ENCODE measurements at regions not wholly inside any gene's neighbourhood (a gene's known extent, or its start where the extent isn't known, plus 50 kb on each side); places are given as distances from the start of the nearest gene placed in this dataset.
"Not testable (repeated sequence)": the region's sequence is repeated elsewhere in the genome, so short reads cannot be mapped to it uniquely, and the experiment has no call there.

DNA sequence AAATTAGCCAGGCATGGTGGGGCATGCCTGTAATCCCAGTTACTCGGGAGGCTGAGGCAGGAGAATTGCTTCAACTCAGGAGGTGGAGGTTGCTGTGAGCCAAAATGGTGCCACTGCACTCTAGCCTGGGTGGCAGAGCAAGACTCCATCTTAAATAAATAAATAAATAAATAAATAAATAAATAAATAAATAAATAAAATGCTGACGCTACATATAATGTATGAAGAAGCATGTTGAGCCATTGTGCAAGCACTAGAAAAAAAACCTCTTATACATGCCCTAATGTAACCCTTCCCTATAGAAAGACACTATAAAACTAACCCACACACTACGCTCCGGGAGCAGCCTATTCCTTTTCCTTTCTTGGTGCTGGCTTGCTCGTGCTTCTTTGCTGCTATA, 262.3 kb upstream of the POU1F1 start:
- H3K14ac ChIP-seq (ENCODE audit: low read length); H3K23ac ChIP-seq (ENCODE audit: low read depth, low read length, poor library complexity); H2BK15ac ChIP-seq (ENCODE audit: low read length); H2AK5ac ChIP-seq (ENCODE audit: low read depth, low read length); H4K8ac ChIP-seq (ENCODE audit: low read depth, low read length); H3K36me3 ChIP-seq (replicated peaks in 1 of 2; ENCODE audit: control insufficient read depth in 2 of 2, insufficient read depth in 2 of 2, low read length in 2 of 2); H3K18ac ChIP-seq (ENCODE audit: low read length); H2BK120ac ChIP-seq (ENCODE audit: low read depth, low read length); H2AFZ ChIP-seq (ENCODE audit: low read length); H4K91ac ChIP-seq (ENCODE audit: low read depth, low read length, poor library complexity); H3K27ac ChIP-seq (replicated peaks; ENCODE audit: low read length); H2BK5ac ChIP-seq (ENCODE audit: low read length); H3K27me3 ChIP-seq (ENCODE audit: control insufficient read depth in 3 of 3, insufficient read depth in 3 of 3, low read depth in 1 of 3, low read length in 3 of 3); H3K4me1 ChIP-seq (ENCODE audit: control insufficient read depth in 2 of 2, insufficient read depth in 1 of 2, low read depth in 1 of 2, low read length in 2 of 2); H3K4me3 ChIP-seq (ENCODE audit: low read length in 2 of 2); H2BK12ac ChIP-seq (ENCODE audit: low read length); H3K4ac ChIP-seq (ENCODE audit: low read length); H3K4me2 ChIP-seq (ENCODE audit: insufficient read depth, low read length, poor library complexity, severe bottlenecking); H3K9ac ChIP-seq (ENCODE audit: low read depth, low read length, poor library complexity); H3K79me1 ChIP-seq (ENCODE audit: low read depth, low read length); DNase-seq (ENCODE audit: low spot score); H3K9me3 ChIP-seq (replicated peaks in 1 of 2; ENCODE audit: control insufficient read depth in 2 of 2, insufficient read depth in 1 of 2, low read depth in 1 of 2, low read length in 2 of 2): not testable (repeated sequence)
- WGBS, 2 donors (ENCODE audit: extremely low coverage in 2 of 2, insufficient read length in 2 of 2, insufficient replicate concordance in 1 of 2): no CpG with 5 or more reads among the region's 5 CpGs

DNA sequence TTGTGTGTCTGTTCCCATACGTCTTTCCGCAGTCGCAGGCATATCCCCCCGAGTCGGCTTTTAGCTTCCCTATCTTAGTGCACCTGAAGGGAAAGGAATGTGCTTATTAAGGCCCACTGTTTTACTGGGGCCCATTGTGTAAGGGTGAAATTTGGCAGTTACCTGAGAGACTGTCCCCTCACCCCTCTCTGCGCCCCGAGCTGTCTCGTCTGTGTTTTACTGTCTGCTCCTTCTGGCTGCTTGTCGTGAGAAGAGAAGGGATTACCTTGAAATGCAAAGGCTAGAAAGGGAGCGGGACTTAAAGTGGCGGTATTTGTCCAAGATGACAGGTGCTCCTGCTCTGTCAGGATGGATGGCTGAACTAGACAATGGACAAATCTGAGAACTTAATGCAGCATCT, 233.0 kb upstream of the POU1F1 start:
- no peak overlapping the region for H3K14ac ChIP-seq (ENCODE audit: low read length)
- H2AFZ ChIP-seq (ENCODE audit: low read length): no peak overlapping the region
- no peaks in the 10 kb centered on the region for H3K9me3 ChIP-seq (replicated peaks in 1 of 2; ENCODE audit: control insufficient read depth in 2 of 2, insufficient read depth in 1 of 2, low read depth in 1 of 2, low read length in 2 of 2)
- no peak overlapping the region for H3K23ac ChIP-seq (ENCODE audit: low read depth, low read length, poor library complexity)
- no peaks in the 10 kb centered on the region for H3K27me3 ChIP-seq (ENCODE audit: control insufficient read depth in 3 of 3, insufficient read depth in 3 of 3, low read depth in 1 of 3, low read length in 3 of 3)
- no peak overlapping the region for H2BK5ac ChIP-seq (ENCODE audit: low read length)
- H3K79me1 ChIP-seq (ENCODE audit: low read depth, low read length): no peaks in the 10 kb centered on the region
- no peak overlapping the region for H2BK120ac ChIP-seq (ENCODE audit: low read depth, low read length)
- no peak overlapping the region for H2BK12ac ChIP-seq (ENCODE audit: low read length)
- no peak overlapping the region for H3K4ac ChIP-seq (ENCODE audit: low read length)
- H3K4me1 ChIP-seq (ENCODE audit: control insufficient read depth in 2 of 2, insufficient read depth in 1 of 2, low read depth in 1 of 2, low read length in 2 of 2): peaks cover 0 to 2% of the 10 kb centered on the region in 2 donors
- no peak overlapping the region for H3K27ac ChIP-seq (replicated peaks; ENCODE audit: low read length)
- no peak overlapping the region for H3K4me2 ChIP-seq (ENCODE audit: insufficient read depth, low read length, poor library complexity, severe bottlenecking)
- H4K91ac ChIP-seq (ENCODE audit: low read depth, low read length, poor library complexity): no peak overlapping the region
- no peak overlapping the region for H2AK5ac ChIP-seq (ENCODE audit: low read depth, low read length)
- no peak overlapping the region for H3K4me3 ChIP-seq (ENCODE audit: low read length in 2 of 2)
- H2BK15ac ChIP-seq (ENCODE audit: low read length): no peak overlapping the region
- no peak overlapping the region for H3K18ac ChIP-seq (ENCODE audit: low read length)
- H4K8ac ChIP-seq (ENCODE audit: low read depth, low read length): no peak overlapping the region
- no peaks in the 10 kb centered on the region for H3K36me3 ChIP-seq (replicated peaks in 1 of 2; ENCODE audit: control insufficient read depth in 2 of 2, insufficient read depth in 2 of 2, low read length in 2 of 2)
- no CpG with 5 or more reads among the region's 11 CpGs for WGBS, 2 donors (ENCODE audit: extremely low coverage in 2 of 2, insufficient read length in 2 of 2, insufficient replicate concordance in 1 of 2)
- H3K9ac ChIP-seq (ENCODE audit: low read depth, low read length, poor library complexity): no peak overlapping the region
- DNase-seq (ENCODE audit: low spot score): no peak

DNA sequence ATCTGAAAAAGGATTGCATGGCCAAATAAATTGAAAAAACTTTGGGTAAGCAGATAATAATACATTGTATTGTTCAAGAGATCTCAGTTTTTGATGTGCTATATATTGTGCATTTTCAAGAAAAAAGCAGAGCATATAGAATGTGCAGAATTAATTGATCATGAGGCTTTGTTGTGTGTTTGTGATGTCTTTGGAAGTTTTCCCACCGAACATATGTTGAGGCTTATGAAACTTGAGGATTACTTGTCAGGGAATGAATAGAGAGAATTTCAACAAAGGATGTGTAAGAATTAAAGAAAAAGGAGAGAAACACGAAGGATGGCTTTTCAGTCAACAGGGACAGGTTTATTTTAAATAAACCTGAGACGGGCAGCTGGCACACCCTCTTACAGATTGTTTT, 232.5 kb upstream of the POU1F1 start:
- no peak overlapping the region for H3K14ac ChIP-seq (ENCODE audit: low read length)
- no peak overlapping the region for H2BK15ac ChIP-seq (ENCODE audit: low read length)
- no CpG with 5 or more reads among the region's 3 CpGs for WGBS, 2 donors (ENCODE audit: extremely low coverage in 2 of 2, insufficient read length in 2 of 2, insufficient replicate concordance in 1 of 2)
- no peak overlapping the region for H3K18ac ChIP-seq (ENCODE audit: low read length)
- no peak overlapping the region for H4K91ac ChIP-seq (ENCODE audit: low read depth, low read length, poor library complexity)
- peaks cover 0 to 2% of the 10 kb centered on the region in 2 donors for H3K4me1 ChIP-seq (ENCODE audit: control insufficient read depth in 2 of 2, insufficient read depth in 1 of 2, low read depth in 1 of 2, low read length in 2 of 2)
- H3K27ac ChIP-seq (replicated peaks; ENCODE audit: low read length): no peak overlapping the region
- H3K4ac ChIP-seq (ENCODE audit: low read length): no peak overlapping the region
- no peak for DNase-seq (ENCODE audit: low spot score)
- no peaks in the 10 kb centered on the region for H3K36me3 ChIP-seq (replicated peaks in 1 of 2; ENCODE audit: control insufficient read depth in 2 of 2, insufficient read depth in 2 of 2, low read length in 2 of 2)
- H3K4me2 ChIP-seq (ENCODE audit: insufficient read depth, low read length, poor library complexity, severe bottlenecking): no peak overlapping the region
- H2BK5ac ChIP-seq (ENCODE audit: low read length): no peak overlapping the region
- no peaks in the 10 kb centered on the region for H3K79me1 ChIP-seq (ENCODE audit: low read depth, low read length)
- no peak overlapping the region for H4K8ac ChIP-seq (ENCODE audit: low read depth, low read length)
- no peak overlapping the region for H3K23ac ChIP-seq (ENCODE audit: low read depth, low read length, poor library complexity)
- no peak overlapping the region for H2BK12ac ChIP-seq (ENCODE audit: low read length)
- no peak overlapping the region for H3K9ac ChIP-seq (ENCODE audit: low read depth, low read length, poor library complexity)
- no peaks in the 10 kb centered on the region for H3K9me3 ChIP-seq (replicated peaks in 1 of 2; ENCODE audit: control insufficient read depth in 2 of 2, insufficient read depth in 1 of 2, low read depth in 1 of 2, low read length in 2 of 2)
- no peak overlapping the region for H2AFZ ChIP-seq (ENCODE audit: low read length)
- no peaks in the 10 kb centered on the region for H3K27me3 ChIP-seq (ENCODE audit: control insufficient read depth in 3 of 3, insufficient read depth in 3 of 3, low read depth in 1 of 3, low read length in 3 of 3)
- no peak overlapping the region for H2AK5ac ChIP-seq (ENCODE audit: low read depth, low read length)
- no peak overlapping the region for H3K4me3 ChIP-seq (ENCODE audit: low read length in 2 of 2)
- H2BK120ac ChIP-seq (ENCODE audit: low read depth, low read length): no peak overlapping the region

GRCh38 chr3:87507753-87508152, 231.4 kb upstream of the POU1F1 start:
- H3K9me3 ChIP-seq (replicated peaks in 1 of 2; ENCODE audit: control insufficient read depth in 2 of 2, insufficient read depth in 1 of 2, low read depth in 1 of 2, low read length in 2 of 2): no peaks in the 10 kb centered on the region
- no CpG with 5 or more reads among the region's 1 CpG for WGBS, 2 donors (ENCODE audit: extremely low coverage in 2 of 2, insufficient read length in 2 of 2, insufficient replicate concordance in 1 of 2)
- H3K27me3 ChIP-seq (ENCODE audit: control insufficient read depth in 3 of 3, insufficient read depth in 3 of 3, low read depth in 1 of 3, low read length in 3 of 3): no peaks in the 10 kb centered on the region
- H2AK5ac ChIP-seq (ENCODE audit: low read depth, low read length): no peak overlapping the region
- H3K27ac ChIP-seq (replicated peaks; ENCODE audit: low read length): no peak overlapping the region
- H4K8ac ChIP-seq (ENCODE audit: low read depth, low read length): no peak overlapping the region
- no peak for DNase-seq (ENCODE audit: low spot score)
- no peak overlapping the region for H2BK120ac ChIP-seq (ENCODE audit: low read depth, low read length)
- no peak overlapping the region for H2BK12ac ChIP-seq (ENCODE audit: low read length)
- H3K36me3 ChIP-seq (replicated peaks in 1 of 2; ENCODE audit: control insufficient read depth in 2 of 2, insufficient read depth in 2 of 2, low read length in 2 of 2): no peaks in the 10 kb centered on the region
- no peak overlapping the region for H3K4me2 ChIP-seq (ENCODE audit: insufficient read depth, low read length, poor library complexity, severe bottlenecking)
- H3K9ac ChIP-seq (ENCODE audit: low read depth, low read length, poor library complexity): no peak overlapping the region
- no peak overlapping the region for H2AFZ ChIP-seq (ENCODE audit: low read length)
- H3K4me3 ChIP-seq (ENCODE audit: low read length in 2 of 2): no peak overlapping the region
- H3K4me1 ChIP-seq (ENCODE audit: control insufficient read depth in 2 of 2, insufficient read depth in 1 of 2, low read depth in 1 of 2, low read length in 2 of 2): peaks cover 0 to 2% of the 10 kb centered on the region in 2 donors
- no peaks in the 10 kb centered on the region for H3K79me1 ChIP-seq (ENCODE audit: low read depth, low read length)
- H3K4ac ChIP-seq (ENCODE audit: low read length): no peak overlapping the region
- H4K91ac ChIP-seq (ENCODE audit: low read depth, low read length, poor library complexity): no peak overlapping the region
- no peak overlapping the region for H3K14ac ChIP-seq (ENCODE audit: low read length)
- no peak overlapping the region for H3K23ac ChIP-seq (ENCODE audit: low read depth, low read length, poor library complexity)
- H2BK5ac ChIP-seq (ENCODE audit: low read length): no peak overlapping the region
- no peak overlapping the region for H3K18ac ChIP-seq (ENCODE audit: low read length)
- no peak overlapping the region for H2BK15ac ChIP-seq (ENCODE audit: low read length)
